CD4-positive, alpha-beta T cell treated with Interleukin-6 at 100 ng/mL for 8 hours (primary cell): ENCODE measurements at regions not wholly inside any gene's neighbourhood (a gene's known extent, or its start where the extent isn't known, plus 50 kb on each side); places are given as distances from the start of the nearest gene placed in this dataset.
"Not testable (repeated sequence)": the region's sequence is repeated elsewhere in the genome, so short reads cannot be mapped to it uniquely, and the experiment has no call there.

Experiments
- DNase-seq: peaks from one replicate; pipeline ENCODE4 v3.0.0-alpha.2; 2020; ENCODE audit warnings: mixed read lengths, low spot score

- no peak for DNase-seq
These were observed 405.5 kb downstream of the MIAT start for GRCh38 chr22:27062910-27063309.

DNA sequence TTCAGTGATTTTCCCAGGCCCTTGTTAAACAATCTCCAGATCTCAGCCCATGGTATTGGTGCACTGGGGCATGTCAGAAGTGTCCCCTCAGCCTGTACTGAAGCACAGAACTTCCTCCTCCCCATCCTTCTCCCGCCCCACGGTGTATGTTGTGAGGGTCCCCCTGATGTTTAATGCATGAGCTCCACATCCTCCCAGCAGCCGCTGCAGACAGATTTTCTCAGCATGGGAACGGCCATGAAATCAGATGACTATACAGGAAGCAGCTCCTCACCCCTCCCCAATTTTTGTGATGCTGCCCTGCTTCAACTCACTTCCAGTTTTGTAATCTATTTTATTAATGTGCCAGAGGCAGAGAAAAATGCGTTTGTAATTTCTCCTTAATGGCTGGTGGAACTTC lies 406.0 kb downstream of the MIAT start:
- DNase-seq, result no peak

- no peak for DNase-seq
These were observed 406.5 kb downstream of the MIAT start for GRCh38 chr22:27063841-27064240.

- no peak for DNase-seq
These were observed 407.0 kb downstream of the MIAT start for GRCh38 chr22:27064386-27064785.

- no peak for DNase-seq
These were observed 407.9 kb downstream of the MIAT start for GRCh38 chr22:27065279-27065678.

- DNase-seq, result no peak
These were observed 409.5 kb downstream of the MIAT start for GRCh38 chr22:27066856-27067255.

DNA sequence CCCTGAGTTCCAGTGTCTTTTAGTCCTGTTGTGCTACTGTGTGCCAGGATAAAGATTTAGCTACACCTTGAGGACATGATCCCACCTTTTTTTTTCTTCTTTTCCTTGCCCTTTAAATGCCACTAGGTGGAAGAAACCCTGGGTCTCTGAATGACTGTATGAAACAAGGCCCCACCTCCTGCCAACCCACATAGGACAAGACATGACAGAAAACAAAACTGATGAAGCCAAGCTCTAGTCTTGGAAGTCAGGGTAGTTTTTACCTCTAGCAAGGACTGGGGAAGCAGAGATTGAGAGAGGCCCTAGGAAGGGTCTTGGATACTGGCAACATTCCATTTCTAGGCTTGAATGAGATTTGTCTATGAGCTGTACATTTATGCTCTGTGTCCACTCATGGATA lies 410.7 kb downstream of the MIAT start:
- no peak for DNase-seq

DNA sequence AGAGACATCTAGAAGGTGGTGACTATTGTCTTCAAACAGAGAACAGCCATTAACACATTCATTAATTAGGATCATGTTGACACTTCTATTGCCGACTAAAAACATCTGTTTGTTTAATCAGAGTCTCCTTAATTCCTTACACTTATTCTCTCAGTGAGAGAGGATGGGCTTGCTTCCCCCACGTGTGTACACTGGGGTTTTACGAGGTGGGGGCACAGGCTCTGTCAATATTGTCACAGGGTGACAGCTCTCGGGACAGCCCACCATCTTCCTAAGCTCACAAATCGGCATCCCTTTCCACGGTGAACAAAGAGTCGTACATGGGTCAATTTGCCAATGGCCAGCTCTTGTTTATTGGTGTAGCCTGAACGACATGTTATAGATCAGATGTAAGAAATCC lies 413.2 kb downstream of the MIAT start:
- DNase-seq, result no peak

- no peak for DNase-seq
These were observed 416.4 kb downstream of the MIAT start for GRCh38 chr22:27073601-27074425.

DNA sequence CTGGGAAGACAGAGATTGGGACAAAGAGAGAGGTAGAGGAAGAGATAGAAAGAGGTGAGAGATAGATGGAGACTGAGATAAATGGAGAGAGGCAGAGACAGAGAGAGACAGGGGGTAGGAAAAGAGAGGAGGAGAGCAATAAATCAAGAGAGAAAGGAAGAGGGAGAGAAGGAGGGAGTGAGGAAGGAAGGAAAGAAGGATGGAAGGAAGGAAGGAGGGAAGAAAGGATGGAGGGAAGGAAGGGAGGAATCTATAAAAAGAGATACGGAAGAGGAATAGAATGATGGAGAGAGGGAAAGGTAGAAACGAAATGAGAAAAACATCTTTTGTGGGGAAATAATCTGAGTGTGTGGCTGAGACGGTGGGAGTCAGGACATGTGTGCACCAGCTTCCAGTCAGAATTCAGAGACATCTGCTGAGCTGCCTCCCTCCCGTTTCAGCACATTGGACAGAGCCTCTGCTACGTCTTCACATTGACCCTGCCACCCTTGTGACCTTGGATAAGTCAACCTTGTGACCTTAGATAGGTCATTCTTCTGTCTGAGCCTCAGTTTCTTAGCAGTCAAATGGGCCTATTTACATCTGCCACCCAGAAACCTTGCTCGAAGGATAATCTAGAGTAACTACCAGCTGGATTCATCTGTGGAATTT lies 417.8 kb downstream of the MIAT start:
- DNase-seq, result no peak

DNA sequence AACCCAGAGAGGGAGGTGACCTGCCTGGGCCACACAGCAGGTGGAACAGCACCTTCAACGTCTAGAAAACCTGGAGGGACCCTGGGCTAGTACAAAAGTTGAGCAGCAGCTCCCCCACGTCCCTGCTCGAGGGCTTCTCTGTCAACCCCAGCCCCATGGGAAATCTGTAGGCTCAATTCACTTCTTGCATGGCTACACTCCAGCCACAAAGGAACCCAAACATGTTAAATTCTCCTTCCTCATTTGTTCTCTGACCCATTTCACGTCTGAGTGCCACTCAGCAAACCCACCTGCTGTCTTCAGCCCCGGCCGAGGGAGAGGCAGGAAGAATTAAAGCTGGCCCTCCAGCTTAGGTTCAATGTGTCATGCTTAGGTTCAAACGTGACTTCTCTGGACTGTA lies 418.5 kb downstream of the MIAT start:
- no peak for DNase-seq

- DNase-seq, result not testable (repeated sequence)
These were observed 420.7 kb downstream of the MIAT start for GRCh38 chr22:27078064-27078463.

- DNase-seq, result no peak
These were observed 422.7 kb downstream of the MIAT start for GRCh38 chr22:27080036-27080578.

DNA sequence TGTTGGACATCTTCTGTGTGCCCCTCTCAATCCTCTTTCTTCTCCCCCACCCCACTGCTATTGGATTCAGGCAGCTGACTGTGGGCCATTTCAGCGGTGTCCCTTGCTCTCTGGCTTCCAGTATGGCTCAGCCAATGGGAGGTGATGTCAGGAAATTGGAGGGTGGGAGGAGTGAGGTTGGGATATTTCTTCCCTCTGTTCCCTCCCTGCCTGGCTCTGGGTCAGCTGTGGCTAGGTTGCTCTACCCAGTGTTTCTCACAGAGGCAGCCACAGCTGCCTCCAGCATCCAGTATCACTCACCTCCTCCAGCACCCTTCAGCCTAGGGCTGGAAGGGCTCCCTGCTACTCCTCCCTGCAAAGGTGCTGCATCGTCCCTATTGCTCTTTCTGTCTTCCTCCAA lies 423.5 kb downstream of the MIAT start:
- DNase-seq, result no peak

- no peak for DNase-seq
These were observed 426.2 kb downstream of the MIAT start for GRCh38 chr22:27083610-27084009.

- DNase-seq, result no peak
These were observed 426.7 kb downstream of the MIAT start for GRCh38 chr22:27084130-27084529.

DNA sequence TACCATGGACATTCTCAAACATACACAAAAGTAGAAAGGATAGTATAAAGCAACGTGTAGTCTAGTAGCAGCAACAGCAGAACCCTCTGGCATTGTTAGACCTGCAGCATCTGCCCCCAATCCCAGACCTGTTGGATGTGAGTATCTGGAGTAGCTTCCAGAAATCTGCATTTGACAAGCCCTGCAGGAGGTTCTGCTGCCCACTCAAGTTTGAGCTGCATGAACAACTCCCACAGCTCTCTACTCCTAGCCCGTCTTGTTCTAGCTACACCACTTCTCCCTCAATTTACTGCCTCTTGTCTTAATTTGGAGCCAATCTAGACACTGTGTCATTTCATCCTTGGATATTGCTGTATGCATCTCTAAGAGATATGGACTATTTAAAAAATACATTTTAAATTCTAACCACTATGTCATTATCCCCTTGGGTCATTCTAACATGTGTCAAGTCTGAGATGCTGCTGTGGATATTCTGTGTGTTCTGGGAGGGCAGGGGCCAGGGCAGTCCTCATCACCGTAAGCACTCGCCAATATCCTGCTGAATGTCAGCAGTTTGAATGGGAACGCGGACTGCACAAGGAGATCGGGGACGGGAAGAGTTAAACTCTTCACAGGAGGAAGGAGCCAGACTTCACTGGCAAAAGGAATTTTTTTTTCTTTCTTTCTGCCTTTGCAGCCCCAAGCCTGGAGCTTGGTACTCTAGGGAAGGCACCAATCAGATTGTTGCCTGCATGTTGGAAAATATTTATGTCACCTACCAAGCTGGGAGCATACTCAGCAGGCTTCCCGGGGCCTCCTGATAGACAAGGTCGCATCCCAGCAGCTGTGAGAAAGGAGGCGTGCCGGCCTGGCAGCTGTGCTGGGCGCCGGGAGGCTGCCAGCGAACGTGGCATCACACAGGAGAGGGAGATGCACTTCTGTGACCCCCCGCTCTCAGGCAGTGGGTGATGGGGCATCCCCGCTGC lies 429.0 kb downstream of the MIAT start:
- no peak for DNase-seq

DNA sequence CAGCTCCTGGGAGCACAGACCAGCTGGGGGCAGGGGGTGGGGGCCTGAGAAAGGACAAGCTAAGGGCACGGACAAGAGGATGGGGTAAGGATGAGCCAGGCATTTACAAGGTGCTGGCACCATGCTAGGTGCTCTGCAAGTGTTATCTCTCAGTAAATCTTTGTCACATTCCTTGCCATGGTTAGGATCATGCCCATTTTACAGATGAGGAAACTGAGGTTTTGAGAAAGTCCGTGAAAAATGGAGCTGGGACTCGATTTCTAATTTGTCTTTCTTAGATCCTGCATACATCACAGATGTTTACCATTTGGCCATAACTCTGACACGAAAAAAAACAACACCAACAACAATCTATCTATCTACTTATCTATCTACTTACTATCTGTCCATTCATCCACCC lies 429.7 kb downstream of the MIAT start:
- DNase-seq, result no peak

DNA sequence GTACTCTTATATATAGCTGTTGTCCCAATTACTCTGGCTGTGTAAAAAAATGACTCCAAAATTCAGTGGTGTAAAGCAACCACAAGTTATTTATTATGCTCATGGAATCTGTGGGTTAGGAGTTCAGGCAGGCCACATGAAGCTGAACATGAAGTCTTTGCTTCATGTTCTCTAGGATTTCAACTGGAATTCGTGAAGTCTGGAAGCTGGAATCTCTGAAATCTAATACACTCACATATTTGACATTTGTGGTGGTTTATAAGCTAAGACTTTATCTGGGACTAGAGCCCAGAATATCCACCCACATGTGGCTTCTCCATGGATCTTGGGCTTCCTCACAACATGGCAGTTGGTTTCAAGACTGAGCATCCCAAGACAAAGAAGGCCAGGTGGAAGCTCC lies 430.6 kb downstream of the MIAT start:
- no peak for DNase-seq

GRCh38 chr22:27089264-27089663 lies 431.9 kb downstream of the MIAT start:
- no peak for DNase-seq

GRCh38 chr22:27090611-27091011 lies 433.2 kb downstream of the MIAT start:
- DNase-seq, result no peak

DNA sequence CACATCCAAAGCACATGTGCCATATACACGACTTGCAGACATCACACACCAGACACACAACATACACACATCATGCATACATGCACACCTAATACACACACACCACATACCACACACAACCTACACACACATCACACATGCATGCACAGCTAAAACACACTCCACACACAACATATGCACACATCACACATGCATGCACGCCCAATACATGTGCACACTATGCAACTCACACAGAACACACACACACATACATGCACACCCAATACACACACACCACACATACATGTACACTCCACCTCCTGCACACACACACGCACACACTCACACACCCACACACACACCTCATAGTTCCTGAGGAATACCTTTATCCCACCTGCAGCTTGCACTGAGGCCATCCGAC lies 436.0 kb downstream of the MIAT start:
- no peak for DNase-seq
